B cell (primary cell): ENCODE measurements at regions not wholly inside any gene's neighbourhood (a gene's known extent, or its start where the extent isn't known, plus 50 kb on each side); places are given as distances from the start of the nearest gene placed in this dataset.

ENCODE experiments used
- ATAC-seq: fragments of 200-7000 bp; cut with Tn5 transposase; one replicate; pipeline ENCODE4 v1.10.0; 2021; ENCODE audit warnings: low read depth, mild to moderate bottlenecking, moderate number of reproducible peaks, moderate library complexity
- CTCF ChIA-PET: fragments of 350-600 bp; sonication (Branson Sonifier 250); formaldehyde crosslinking; loops from one replicate; lab custom pipeline; 2021; ENCODE audit warnings: antibody characterized with exemption, inconsistent platforms; lab: Charles Lee
- POLR2A ChIA-PET: fragments of 350-600 bp; sonication (Branson Sonifier 250); formaldehyde crosslinking; loops from one replicate; lab custom pipeline; 2021; ENCODE audit warnings: antibody characterized with exemption; lab: Charles Lee
- DNase-seq: peaks from one replicate; pipeline ENCODE4 v3.0.0; 2013
- H2AFZ ChIP-seq: 2 replicates; pipeline ENCODE4 v1.6.1; 2012; ENCODE audit warnings: mild to moderate bottlenecking, low read depth, low read length; ENCODE audit not compliant: insufficient read depth, poor library complexity, severe bottlenecking
- H3K27ac ChIP-seq, 2 donors: 1 replicate in 1 of 2; 2 replicates in 1 of 2; pipeline ENCODE4 v1.5.1; 2012 to 2013; ENCODE audit warnings: low read length in 2 of 2, mild to moderate bottlenecking in 2 of 2, moderate library complexity in 1 of 2
- H3K27me3 ChIP-seq, 4 experiments: fragments of 200-600 bp in 1 of 4; sonication (generic) in 1 of 4; replicated peaks in 1 of 4; 1 replicate in 2 of 4; 2 replicates in 2 of 4; pipeline versions ENCODE4 v1.6.1 to v1.7.0; 2013 to 2016; ENCODE audit warnings: low read length in 3 of 4, mild to moderate bottlenecking in 2 of 4, mixed read lengths in 1 of 4, moderate library complexity in 1 of 4; ENCODE audit not compliant: insufficient read depth in 4 of 4, control insufficient read depth in 3 of 4; ENCODE audit errors: control extremely low read depth in 1 of 4
- H3K36me3 ChIP-seq, 2 experiments: replicated peaks in 1 of 2; 1 replicate in 1 of 2; 2 replicates in 1 of 2; pipeline versions ENCODE4 v1.6.1 to v1.7.1; 2013; ENCODE audit warnings: low read length in 1 of 2; ENCODE audit not compliant: insufficient read depth in 2 of 2, control insufficient read depth in 1 of 2; ENCODE audit errors: control extremely low read depth in 1 of 2, extremely low read depth in 1 of 2
- H3K4me1 ChIP-seq, 2 donors: fragments of 200-600 bp in 1 of 2; sonication (generic) in 1 of 2; 1 replicate in 1 of 2; 2 replicates in 1 of 2; pipeline versions ENCODE4 v1.5.1 to v1.6.1; 2013 to 2017; ENCODE audit warnings: low read length in 2 of 2; ENCODE audit not compliant: control insufficient read depth in 2 of 2, insufficient read depth in 2 of 2
- H3K4me2 ChIP-seq: replicated peaks from 2 replicates; pipeline ENCODE3; 2012; ENCODE audit warnings: mild to moderate bottlenecking, low read depth, low read length; ENCODE audit not compliant: poor library complexity, severe bottlenecking
- H3K4me3 ChIP-seq, 5 experiments: fragments of 200-600 bp in 1 of 5; sonication (generic) in 1 of 5; 1 replicate in 3 of 5; 2 replicates in 2 of 5; pipeline versions ENCODE4 v1.5.1 to v1.7.0; 2011 to 2016; ENCODE audit warnings: low read length in 4 of 5, mild to moderate bottlenecking in 4 of 5, low read depth in 2 of 5, control low read depth in 1 of 5, moderate library complexity in 1 of 5; ENCODE audit not compliant: insufficient read depth in 1 of 5; ENCODE audit errors: control extremely low read depth in 1 of 5, extremely low read depth in 1 of 5
- H3K79me2 ChIP-seq: fragments of 200-600 bp; sonication (generic); one replicate; pipeline ENCODE4 v1.6.0; 2016; ENCODE audit warnings: low read length; ENCODE audit not compliant: control insufficient read depth, insufficient read depth
- H3K9ac ChIP-seq: fragments of 200-600 bp; sonication (generic); 2 replicates; pipeline ENCODE4 v1.6.1; 2017; ENCODE audit warnings: mild to moderate bottlenecking, low read length, moderate library complexity
- H3K9me3 ChIP-seq, 3 donors: one replicate each; pipeline versions ENCODE4 v1.6.1 to v1.7.1; 2013; ENCODE audit warnings: low read length in 2 of 3; ENCODE audit not compliant: control insufficient read depth in 2 of 3, insufficient read depth in 1 of 3; ENCODE audit errors: control extremely low read depth in 1 of 3
- H4K20me1 ChIP-seq: 2 replicates; pipeline ENCODE4 v1.6.0; 2012; ENCODE audit warnings: mild to moderate bottlenecking, low read length; ENCODE audit not compliant: insufficient read depth, control insufficient read depth, poor library complexity, severe bottlenecking
- H3K27ac Mint-ChIP-seq: one replicate; pipeline ENCODE4 v1.8.0; 2021; ENCODE audit warnings: mixed read lengths
- H3K27me3 Mint-ChIP-seq: one replicate; pipeline ENCODE4 v1.8.0; 2021; ENCODE audit warnings: mixed read lengths
- H3K4me1 Mint-ChIP-seq: one replicate; pipeline ENCODE4 v1.8.0; 2021; ENCODE audit warnings: mixed read lengths
- H3K4me3 Mint-ChIP-seq: one replicate; pipeline ENCODE4 v1.8.0; 2021; ENCODE audit warnings: mixed read lengths
- H3K9me3 Mint-ChIP-seq: one replicate; pipeline ENCODE4 v1.8.0; 2022; ENCODE audit warnings: mixed read lengths; ENCODE audit not compliant: insufficient read depth
- EZH2 ChIP-seq: IDR thresholded peaks from 2 replicates; pipeline ENCODE4 v1.6.1; 2012; ENCODE audit warnings: borderline replicate concordance, low read depth, mild to moderate bottlenecking, moderate library complexity, low read length; ENCODE audit not compliant: insufficient read depth, poor library complexity, severe bottlenecking
- WGBS: methylation state at CpG from one replicate; pipeline ENCODE4 v1.1.5; 2013; ENCODE audit warnings: missing lambda C conversion rate; ENCODE audit not compliant: insufficient coverage; 5-methylcytosine and 5-hydroxymethylcytosine counted together
- intact Hi-C: fragments of 100-400 bp; cut with micrococcal nuclease; formaldehyde crosslinking; loops from one replicate; pipeline ENCODE4 v1.10.0; 2022
- TF ChIP-seq, protein P1 (sequence below): fragments of 200-600 bp; IDR thresholded peaks from one replicate; pipeline ENCODE4 v1.8.0; 2022; ENCODE audit warnings: antibody characterized with exemption, mild to moderate bottlenecking

DNA sequence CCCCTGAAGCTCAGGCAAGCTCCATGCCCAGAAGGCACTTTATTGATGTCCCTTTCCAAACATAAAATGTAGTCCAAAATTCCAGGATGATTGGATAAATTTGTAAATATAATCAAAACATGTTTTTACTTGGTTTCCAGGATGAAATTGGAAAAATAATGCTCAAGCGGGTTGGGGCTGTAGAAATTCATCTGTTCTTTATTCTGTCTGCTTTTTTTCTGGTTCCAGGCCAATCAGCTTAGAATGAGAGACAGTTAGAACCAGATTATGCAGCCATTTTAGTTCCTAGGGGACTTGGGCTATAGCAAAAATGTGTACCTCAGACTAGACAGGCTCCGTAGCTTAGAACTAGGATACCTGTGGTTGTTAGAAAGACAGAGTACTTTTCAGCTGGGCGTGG is 450.8 kb downstream of the MCTP2 start:
- Histone ChIP-seq H3K27me3 (no peaks in the 10 kb centered on the region), H3K4me1 (no peaks in the 10 kb centered on the region), H4K20me1 (no peaks in the 10 kb centered on the region), H3K9me3 (no peaks in the 10 kb centered on the region), H3K27ac (no peak overlapping the region), H3K9ac (no peak overlapping the region), H3K36me3 (no peaks in the 10 kb centered on the region), H3K4me3 (no peak overlapping the region), H2AFZ (no peak overlapping the region), H3K4me2 (no peak overlapping the region), H3K79me2 (no peaks in the 10 kb centered on the region)
- ATAC-seq (no peak), DNase-seq (no peak)
- no peak overlapping the region for H3K4me3 Mint-ChIP-seq
- ChIA-PET CTCF (no interaction called here), POLR2A (no interaction called here)
- intact Hi-C loops: no loop called here
- WGBS: 89% methylated on average over 3 of the region's 3 CpGs
- no peak overlapping the region for H3K27ac Mint-ChIP-seq
- no peaks in the 10 kb centered on the region for H3K27me3 Mint-ChIP-seq
- TF ChIP-seq EZH2: no peak
- TF ChIP-seq, protein P1, sequence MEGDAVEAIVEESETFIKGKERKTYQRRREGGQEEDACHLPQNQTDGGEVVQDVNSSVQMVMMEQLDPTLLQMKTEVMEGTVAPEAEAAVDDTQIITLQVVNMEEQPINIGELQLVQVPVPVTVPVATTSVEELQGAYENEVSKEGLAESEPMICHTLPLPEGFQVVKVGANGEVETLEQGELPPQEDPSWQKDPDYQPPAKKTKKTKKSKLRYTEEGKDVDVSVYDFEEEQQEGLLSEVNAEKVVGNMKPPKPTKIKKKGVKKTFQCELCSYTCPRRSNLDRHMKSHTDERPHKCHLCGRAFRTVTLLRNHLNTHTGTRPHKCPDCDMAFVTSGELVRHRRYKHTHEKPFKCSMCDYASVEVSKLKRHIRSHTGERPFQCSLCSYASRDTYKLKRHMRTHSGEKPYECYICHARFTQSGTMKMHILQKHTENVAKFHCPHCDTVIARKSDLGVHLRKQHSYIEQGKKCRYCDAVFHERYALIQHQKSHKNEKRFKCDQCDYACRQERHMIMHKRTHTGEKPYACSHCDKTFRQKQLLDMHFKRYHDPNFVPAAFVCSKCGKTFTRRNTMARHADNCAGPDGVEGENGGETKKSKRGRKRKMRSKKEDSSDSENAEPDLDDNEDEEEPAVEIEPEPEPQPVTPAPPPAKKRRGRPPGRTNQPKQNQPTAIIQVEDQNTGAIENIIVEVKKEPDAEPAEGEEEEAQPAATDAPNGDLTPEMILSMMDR: no peak
- no peaks in the 10 kb centered on the region for H3K4me1 Mint-ChIP-seq
- no peaks in the 10 kb centered on the region for H3K9me3 Mint-ChIP-seq

DNA sequence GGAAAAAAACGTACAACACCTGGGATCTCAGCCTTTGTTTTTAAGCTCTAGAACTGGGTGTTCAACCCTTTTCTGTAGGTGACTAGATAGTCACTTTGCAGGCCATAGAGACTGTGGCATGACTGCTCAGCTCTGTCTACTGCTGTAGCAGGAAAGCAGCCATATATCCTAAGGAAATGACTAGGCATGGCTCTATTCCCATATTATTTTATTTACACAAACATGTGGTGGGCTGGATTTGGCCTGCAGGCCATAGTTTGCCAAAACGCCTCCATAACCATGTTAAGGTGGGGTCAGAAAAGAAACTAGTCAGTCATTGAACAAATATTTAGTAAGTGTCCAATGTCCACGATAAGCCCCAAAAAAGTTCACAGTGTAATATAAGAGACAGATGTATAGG is 452.5 kb downstream of the MCTP2 start:
- H4K20me1 ChIP-seq: no peaks in the 10 kb centered on the region
- no peaks in the 10 kb centered on the region for H3K36me3 ChIP-seq
- H3K4me1 Mint-ChIP-seq: no peaks in the 10 kb centered on the region
- H3K4me1 ChIP-seq: no peaks in the 10 kb centered on the region
- no peak overlapping the region for H3K9ac ChIP-seq
- no peaks in the 10 kb centered on the region for H3K79me2 ChIP-seq
- no peak overlapping the region for H3K4me3 ChIP-seq
- no peak overlapping the region for H2AFZ ChIP-seq
- no peaks in the 10 kb centered on the region for H3K9me3 Mint-ChIP-seq
- H3K4me3 Mint-ChIP-seq: no peak overlapping the region
- no peak overlapping the region for H3K27ac Mint-ChIP-seq
- H3K27me3 ChIP-seq: no peaks in the 10 kb centered on the region
- H3K27ac ChIP-seq: no peak overlapping the region
- H3K27me3 Mint-ChIP-seq: no peaks in the 10 kb centered on the region
- H3K4me2 ChIP-seq: no peak overlapping the region
- intact Hi-C loops: no loop called here
- CTCF ChIA-PET: no interaction called here
- H3K9me3 ChIP-seq: no peaks in the 10 kb centered on the region
- POLR2A ChIA-PET: no interaction called here
- TF ChIP-seq, protein P1: no peak
- no peak for TF ChIP-seq EZH2
- DNase-seq: no peak
- 40% methylated on average over 1 of the region's 3 CpGs for WGBS
- ATAC-seq: no peak
